NB4 (cell line): ENCODE measurements at regions not wholly inside any gene's neighbourhood (a gene's known extent, or its start where the extent isn't known, plus 50 kb on each side); places are given as distances from the start of the nearest gene placed in this dataset.

Source experiments
- MYC ChIP-seq: IDR thresholded peaks from 2 replicates; pipeline ENCODE4 v1.6.1; 2011; ENCODE audit warnings: low read depth, low read length
- POLR2A ChIP-seq: IDR thresholded peaks from 2 replicates; pipeline ENCODE4 v1.6.1; 2011; ENCODE audit warnings: mild to moderate bottlenecking; ENCODE audit not compliant: insufficient read length; ENCODE audit errors: extremely low read depth
- TF ChIP-seq, protein P1 (sequence below): IDR thresholded peaks from one replicate; pipeline ENCODE4 v1.5.1; 2012; ENCODE audit warnings: low read depth, low read length

DNA sequence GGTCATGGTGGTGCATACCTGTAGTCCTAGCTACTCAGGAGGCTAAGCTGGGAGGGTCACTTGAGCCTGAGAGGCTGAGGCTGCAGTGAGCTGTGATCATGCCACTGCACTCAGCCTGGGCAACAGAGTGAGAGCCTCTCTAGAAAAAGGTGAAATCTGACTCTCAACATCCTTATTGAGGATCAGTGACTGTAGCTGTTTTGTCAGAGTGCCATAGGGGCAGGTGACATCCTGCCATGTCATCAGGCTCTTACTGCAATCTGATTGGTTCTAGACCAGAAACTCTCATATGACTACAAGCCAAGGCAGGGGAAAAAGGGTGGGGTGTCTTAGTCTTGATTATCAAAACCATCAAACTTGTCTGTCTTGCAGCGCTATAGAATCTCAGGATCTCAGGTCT, 62.8 kb upstream of the NGF start:
- no peak for TF ChIP-seq MYC
- TF ChIP-seq POLR2A = no peak
- TF ChIP-seq, protein P1, sequence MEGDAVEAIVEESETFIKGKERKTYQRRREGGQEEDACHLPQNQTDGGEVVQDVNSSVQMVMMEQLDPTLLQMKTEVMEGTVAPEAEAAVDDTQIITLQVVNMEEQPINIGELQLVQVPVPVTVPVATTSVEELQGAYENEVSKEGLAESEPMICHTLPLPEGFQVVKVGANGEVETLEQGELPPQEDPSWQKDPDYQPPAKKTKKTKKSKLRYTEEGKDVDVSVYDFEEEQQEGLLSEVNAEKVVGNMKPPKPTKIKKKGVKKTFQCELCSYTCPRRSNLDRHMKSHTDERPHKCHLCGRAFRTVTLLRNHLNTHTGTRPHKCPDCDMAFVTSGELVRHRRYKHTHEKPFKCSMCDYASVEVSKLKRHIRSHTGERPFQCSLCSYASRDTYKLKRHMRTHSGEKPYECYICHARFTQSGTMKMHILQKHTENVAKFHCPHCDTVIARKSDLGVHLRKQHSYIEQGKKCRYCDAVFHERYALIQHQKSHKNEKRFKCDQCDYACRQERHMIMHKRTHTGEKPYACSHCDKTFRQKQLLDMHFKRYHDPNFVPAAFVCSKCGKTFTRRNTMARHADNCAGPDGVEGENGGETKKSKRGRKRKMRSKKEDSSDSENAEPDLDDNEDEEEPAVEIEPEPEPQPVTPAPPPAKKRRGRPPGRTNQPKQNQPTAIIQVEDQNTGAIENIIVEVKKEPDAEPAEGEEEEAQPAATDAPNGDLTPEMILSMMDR = no peak
